Stimulated activated CD4-positive, alpha-beta T cell treated with anti-CD3 and anti-CD28 coated beads, Interleukin-1b, Interleukin-23, amount 100 ng/mL, for 4 hours (primary cell): ENCODE measurements at regions not wholly inside any gene's neighbourhood (a gene's known extent, or its start where the extent isn't known, plus 50 kb on each side); places are given as distances from the start of the nearest gene placed in this dataset.

Experiments
- DNase-seq, 2 donors: peaks; one replicate each; pipeline ENCODE4 v3.0.0-alpha.2; 2020; ENCODE audit warnings: low read depth in 2 of 2

DNA sequence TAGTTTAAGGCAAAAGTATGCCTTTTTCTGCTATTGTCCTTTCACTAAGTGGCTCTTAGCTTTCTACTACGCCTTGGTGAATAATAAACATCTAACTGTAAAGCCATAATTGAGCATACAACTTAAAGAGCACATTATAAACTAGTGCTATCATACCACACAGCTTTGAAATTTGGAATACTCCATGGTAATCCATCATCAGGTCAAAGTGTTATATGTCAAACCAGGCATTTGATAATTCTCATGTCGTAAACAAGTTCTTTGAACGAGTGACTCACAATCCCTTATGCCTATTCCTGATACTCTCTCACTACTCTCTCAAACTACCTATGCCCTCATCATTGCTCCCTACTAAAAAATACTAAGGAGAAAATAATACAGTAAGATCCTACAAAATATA lies 60.3 kb upstream of the FMN2 start:
- DNase-seq: no peak

DNA sequence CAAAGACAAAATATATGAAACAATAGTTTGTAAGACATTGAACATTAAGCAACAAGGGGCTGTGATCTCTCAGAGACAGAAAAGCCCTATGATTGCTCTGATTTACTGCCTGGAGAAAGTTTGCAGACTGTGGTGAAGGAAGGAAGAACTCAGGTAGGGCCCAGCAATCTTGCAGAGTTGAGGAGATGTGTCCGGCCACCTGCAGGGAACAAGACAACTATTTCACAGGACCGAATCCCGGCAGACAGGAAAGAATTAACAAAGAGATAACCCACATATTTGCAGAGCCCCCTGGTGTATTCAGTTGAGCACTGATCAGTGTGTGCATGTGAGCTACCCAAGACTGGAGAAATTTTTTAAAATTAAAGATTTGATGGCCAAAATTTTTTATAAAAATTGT lies 58.3 kb upstream of the FMN2 start:
- no peak for DNase-seq

DNA sequence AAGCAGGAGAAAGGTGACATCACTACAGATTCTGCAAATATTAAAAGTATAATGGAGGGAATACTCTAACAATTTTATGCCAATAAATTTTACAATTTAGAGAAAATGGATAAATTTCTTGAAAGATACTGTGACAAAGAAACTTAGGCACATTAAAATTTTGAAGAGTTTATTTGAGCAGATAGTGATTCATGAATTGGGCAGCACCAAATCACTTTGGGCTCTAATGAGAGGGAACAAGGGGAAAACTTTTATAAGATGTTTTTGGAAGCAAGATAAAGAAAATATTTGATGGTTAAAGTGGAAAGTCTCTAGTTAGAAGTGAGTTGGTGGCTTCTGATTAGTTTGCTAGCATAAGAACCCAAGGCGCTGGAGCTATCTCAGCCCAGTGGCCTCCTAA lies 55.2 kb upstream of the FMN2 start:
- no peak for DNase-seq
